ENCODE measurements at regions not wholly inside any gene's neighbourhood (a gene's known extent, or its start where the extent isn't known, plus 50 kb on each side); places are given as distances from the start of the nearest gene placed in this dataset.

DNA sequence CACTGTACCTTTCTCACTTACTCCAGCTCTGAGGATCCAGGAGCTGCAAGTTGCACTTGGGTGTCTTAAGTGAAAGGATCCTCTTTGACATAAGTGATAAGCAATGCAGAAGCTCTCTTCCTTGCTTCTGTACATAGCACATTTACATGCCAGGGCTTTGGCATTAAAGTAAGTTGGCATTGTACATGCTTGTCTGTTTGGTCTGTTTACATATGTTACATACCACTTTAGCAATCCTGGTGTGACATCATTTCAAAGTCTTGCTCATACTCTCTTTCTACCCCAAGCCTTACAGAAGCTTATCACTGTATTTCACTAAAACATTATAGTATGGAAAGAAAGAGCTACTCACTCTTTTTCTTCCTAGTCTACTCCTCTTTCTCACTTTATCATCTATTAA, 2548.3 kb downstream of the ARAP2 start:
- Mint-ChIP-seq H3K36me3 (no peaks in the 10 kb centered on the region), H3K27ac (no peak overlapping the region), H3K9me3 (no peaks in the 10 kb centered on the region), H3K27me3 (no peaks in the 10 kb centered on the region), H3K4me3 (no peak overlapping the region), H3K4me1 (ENCODE audit: unreplicated experiment) (no peaks in the 10 kb centered on the region)
- no peak for DNase-seq (ENCODE audit: extremely low spot score, unreplicated experiment)
- TF ChIP-seq, protein P1, sequence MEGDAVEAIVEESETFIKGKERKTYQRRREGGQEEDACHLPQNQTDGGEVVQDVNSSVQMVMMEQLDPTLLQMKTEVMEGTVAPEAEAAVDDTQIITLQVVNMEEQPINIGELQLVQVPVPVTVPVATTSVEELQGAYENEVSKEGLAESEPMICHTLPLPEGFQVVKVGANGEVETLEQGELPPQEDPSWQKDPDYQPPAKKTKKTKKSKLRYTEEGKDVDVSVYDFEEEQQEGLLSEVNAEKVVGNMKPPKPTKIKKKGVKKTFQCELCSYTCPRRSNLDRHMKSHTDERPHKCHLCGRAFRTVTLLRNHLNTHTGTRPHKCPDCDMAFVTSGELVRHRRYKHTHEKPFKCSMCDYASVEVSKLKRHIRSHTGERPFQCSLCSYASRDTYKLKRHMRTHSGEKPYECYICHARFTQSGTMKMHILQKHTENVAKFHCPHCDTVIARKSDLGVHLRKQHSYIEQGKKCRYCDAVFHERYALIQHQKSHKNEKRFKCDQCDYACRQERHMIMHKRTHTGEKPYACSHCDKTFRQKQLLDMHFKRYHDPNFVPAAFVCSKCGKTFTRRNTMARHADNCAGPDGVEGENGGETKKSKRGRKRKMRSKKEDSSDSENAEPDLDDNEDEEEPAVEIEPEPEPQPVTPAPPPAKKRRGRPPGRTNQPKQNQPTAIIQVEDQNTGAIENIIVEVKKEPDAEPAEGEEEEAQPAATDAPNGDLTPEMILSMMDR (conservative IDR thresholded peaks at IDR 0.05) = no peak

DNA sequence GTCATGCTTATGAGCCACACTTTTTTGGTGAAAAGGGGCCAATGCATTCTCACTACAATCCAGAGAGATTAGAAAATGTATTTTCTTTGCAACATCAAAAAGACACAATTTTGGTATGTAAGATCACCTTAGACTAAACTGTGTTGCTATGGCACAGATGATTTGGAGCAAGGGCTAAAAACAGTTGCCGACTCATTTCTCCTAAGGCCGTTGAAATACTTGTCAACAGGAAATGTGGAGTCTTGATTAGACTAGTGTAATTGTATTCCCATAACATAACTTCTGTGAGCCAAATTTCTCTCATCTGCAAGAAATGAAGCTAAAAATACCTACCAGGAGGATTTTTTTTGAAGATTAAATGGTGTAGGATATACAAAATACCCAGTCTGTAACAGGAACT, 2547.7 kb downstream of the ARAP2 start:
- Mint-ChIP-seq H3K27me3 (no peaks in the 10 kb centered on the region), H3K36me3 (no peaks in the 10 kb centered on the region), H3K9me3 (no peaks in the 10 kb centered on the region), H3K4me1 (ENCODE audit: unreplicated experiment) (no peaks in the 10 kb centered on the region), H3K27ac (no peak overlapping the region), H3K4me3 (no peak overlapping the region)
- DNase-seq (ENCODE audit: extremely low spot score, unreplicated experiment) = no peak
- TF ChIP-seq, protein P1 (conservative IDR thresholded peaks at IDR 0.05) = no peak

DNA sequence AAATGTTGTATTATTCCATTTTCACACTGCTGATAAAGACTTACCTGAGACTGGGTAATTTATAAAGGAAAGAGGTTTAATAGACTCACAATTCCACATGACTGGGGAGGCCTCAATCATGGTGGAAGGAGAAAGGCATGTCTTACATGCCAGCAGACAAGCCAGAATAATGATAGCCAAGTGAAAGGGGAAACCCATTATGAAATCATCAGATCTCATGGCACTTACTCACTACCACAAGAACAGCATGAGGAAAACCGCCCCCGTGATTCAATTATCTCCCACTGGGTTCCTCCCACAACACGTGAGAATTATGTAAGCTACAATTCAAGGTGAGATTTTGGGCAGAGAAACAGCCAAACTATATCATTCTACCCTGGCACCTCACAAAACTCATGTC, 2535.1 kb downstream of the ARAP2 start:
- Mint-ChIP-seq H3K27me3 (no peaks in the 10 kb centered on the region), H3K4me3 (no peak overlapping the region), H3K9me3 (peaks cover 15% of the 10 kb centered on the region), H3K27ac (no peak overlapping the region), H3K4me1 (ENCODE audit: unreplicated experiment) (no peaks in the 10 kb centered on the region), H3K36me3 (no peaks in the 10 kb centered on the region)
- TF ChIP-seq, protein P1 (conservative IDR thresholded peaks at IDR 0.05) = no peak
- DNase-seq (ENCODE audit: extremely low spot score, unreplicated experiment) = no peak

DNA sequence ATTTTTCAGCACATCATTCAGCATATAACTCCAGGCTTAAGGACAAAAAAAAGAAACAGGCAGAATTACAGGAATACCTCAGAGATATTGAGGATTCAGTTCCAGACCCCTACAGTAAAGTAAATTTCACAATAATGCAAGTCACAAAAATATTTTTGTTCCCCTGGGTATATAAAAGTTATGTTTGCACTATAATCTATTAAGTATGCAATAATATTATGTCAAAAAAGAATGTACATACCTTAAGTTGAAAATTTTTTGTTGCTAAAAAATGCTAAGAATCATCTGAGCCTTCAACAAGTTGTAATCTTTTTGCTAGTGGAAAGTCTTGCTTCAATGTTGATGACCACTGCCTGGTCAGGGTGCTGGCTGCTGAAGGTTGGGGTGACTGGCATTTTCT, 2532.5 kb downstream of the ARAP2 start:
- TF ChIP-seq, protein P1 (conservative IDR thresholded peaks at IDR 0.05) = no peak
- Mint-ChIP-seq H3K4me1 (ENCODE audit: unreplicated experiment) (no peaks in the 10 kb centered on the region), H3K27ac (no peak overlapping the region), H3K9me3 (peaks cover 11% of the 10 kb centered on the region), H3K4me3 (no peak overlapping the region), H3K36me3 (no peaks in the 10 kb centered on the region), H3K27me3 (no peaks in the 10 kb centered on the region)
- no peak for DNase-seq (ENCODE audit: extremely low spot score, unreplicated experiment)

DNA sequence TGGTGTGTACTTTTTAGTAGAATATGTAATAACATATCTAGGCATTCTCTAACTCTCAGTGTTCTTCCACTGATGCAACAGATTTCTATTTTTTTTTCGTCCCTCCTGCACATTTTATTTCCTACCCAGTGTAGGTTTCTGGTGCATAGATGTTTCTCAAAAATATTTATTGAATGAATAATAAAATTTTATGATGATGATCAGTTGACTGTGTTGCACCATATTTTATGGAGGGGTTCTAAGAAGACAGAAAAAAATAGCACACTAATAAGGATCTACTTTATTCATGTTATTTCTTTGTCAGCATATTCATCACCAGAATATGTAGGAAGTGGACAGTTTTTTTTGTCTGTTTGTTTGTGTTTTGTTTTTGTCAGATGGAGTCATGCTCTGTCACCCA, 2529.3 kb downstream of the ARAP2 start:
- no peaks in the 10 kb centered on the region for H3K27me3 Mint-ChIP-seq
- TF ChIP-seq, protein P1 (conservative IDR thresholded peaks at IDR 0.05) = no peak
- H3K27ac Mint-ChIP-seq = no peak overlapping the region
- no peak for DNase-seq (ENCODE audit: extremely low spot score, unreplicated experiment)
- no peaks in the 10 kb centered on the region for H3K36me3 Mint-ChIP-seq
- H3K4me3 Mint-ChIP-seq = no peak overlapping the region
- no peaks in the 10 kb centered on the region for H3K4me1 Mint-ChIP-seq (ENCODE audit: unreplicated experiment)
- H3K9me3 Mint-ChIP-seq = peaks cover 7% of the 10 kb centered on the region

DNA sequence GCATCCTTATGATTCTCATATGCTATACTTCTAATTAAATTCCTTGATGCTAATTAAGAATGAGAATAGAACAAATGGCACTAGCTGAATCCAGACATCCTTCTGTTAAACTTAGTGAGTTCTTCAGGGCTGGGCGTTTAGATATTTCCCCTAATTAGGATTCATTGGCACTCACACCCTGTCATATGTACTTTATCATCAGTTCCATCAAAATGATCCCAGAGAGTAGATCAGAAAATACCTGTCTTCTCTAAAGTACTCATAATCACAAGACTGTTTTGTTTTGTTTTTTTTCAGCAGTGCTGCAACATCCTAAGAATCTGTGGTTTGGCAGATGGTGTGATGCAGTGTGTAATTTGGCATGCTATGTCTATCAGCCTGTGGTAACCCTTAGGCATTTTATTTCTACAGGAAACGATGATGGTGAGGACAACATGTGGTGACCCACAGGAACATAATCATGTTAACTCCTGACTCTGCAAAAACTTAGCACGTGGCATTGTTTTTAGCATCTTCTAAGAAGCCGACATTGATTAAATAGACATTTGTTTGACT, 2528.4 kb downstream of the ARAP2 start:
- Mint-ChIP-seq H3K4me1 (ENCODE audit: unreplicated experiment) (no peaks in the 10 kb centered on the region), H3K9me3 (peaks cover 2% of the 10 kb centered on the region), H3K27me3 (no peaks in the 10 kb centered on the region), H3K27ac (no peak overlapping the region), H3K4me3 (no peak overlapping the region), H3K36me3 (no peaks in the 10 kb centered on the region)
- TF ChIP-seq, protein P1 (conservative IDR thresholded peaks at IDR 0.05) = no peak
- no peak for DNase-seq (ENCODE audit: extremely low spot score, unreplicated experiment)

All from type B pancreatic cell (in vitro differentiated cells).